Activated B cell treated with CpG ODN at 0.5 μM for 24 hours (primary cell): ENCODE measurements at regions not wholly inside any gene's neighbourhood (a gene's known extent, or its start where the extent isn't known, plus 50 kb on each side); places are given as distances from the start of the nearest gene placed in this dataset.
"Not testable (repeated sequence)": the region's sequence is repeated elsewhere in the genome, so short reads cannot be mapped to it uniquely, and the experiment has no call there.

Experiments used
- ATAC-seq: fragments of 200-7000 bp; cut with Tn5 transposase; one replicate; pipeline ENCODE4 v1.10.0; 2021; ENCODE audit warnings: low read depth, mild to moderate bottlenecking, moderate library complexity
- CTCF ChIA-PET: fragments of 350-600 bp; sonication (Branson Sonifier 250); formaldehyde crosslinking; loops from one replicate; lab custom pipeline; 2021; ENCODE audit warnings: antibody characterized with exemption; lab: Charles Lee
- POLR2A ChIA-PET: fragments of 350-600 bp; sonication (Branson Sonifier 250); formaldehyde crosslinking; loops from one replicate; lab custom pipeline; 2021; ENCODE audit warnings: antibody characterized with exemption; lab: Charles Lee
- DNase-seq: peaks from one replicate; pipeline ENCODE4 v3.0.0; 2022
- H3K27ac Mint-ChIP-seq: one replicate; pipeline ENCODE4 v1.8.0; 2020; ENCODE audit warnings: mixed read lengths
- H3K27me3 Mint-ChIP-seq: one replicate; pipeline ENCODE4 v1.8.0; 2021; ENCODE audit warnings: mixed read lengths
- H3K36me3 Mint-ChIP-seq: one replicate; pipeline ENCODE4 v1.8.0; 2021; ENCODE audit warnings: low read depth, mixed read lengths
- H3K4me1 Mint-ChIP-seq: one replicate; pipeline ENCODE4 v1.8.0; 2021; ENCODE audit warnings: mixed read lengths
- H3K4me3 Mint-ChIP-seq: one replicate; pipeline ENCODE4 v1.8.0; 2020; ENCODE audit warnings: mild to moderate bottlenecking, mixed read lengths
- H3K9me3 Mint-ChIP-seq: one replicate; pipeline ENCODE4 v1.8.0; 2020; ENCODE audit warnings: mixed read lengths
- CTCF ChIP-seq: fragments of 200-600 bp; IDR thresholded peaks from one replicate; pipeline ENCODE4 v1.8.0; 2022; ENCODE audit warnings: antibody characterized with exemption, mild to moderate bottlenecking
- intact Hi-C: fragments of 100-400 bp; cut with micrococcal nuclease; formaldehyde crosslinking; loops from one replicate; pipeline ENCODE4 v1.15.1; 2024

GRCh38 chr12:131413006-131413405 is 297.9 kb upstream of the SFSWAP start:
- intact Hi-C loops: no loop called here
- CTCF ChIA-PET: no interaction called here
- Mint-ChIP-seq H3K27ac (no peak overlapping the region), H3K36me3 (no peaks in the 10 kb centered on the region), H3K27me3 (peaks cover 3% of the 10 kb centered on the region), H3K4me3 (no peak overlapping the region), H3K4me1 (no peaks in the 10 kb centered on the region), H3K9me3 (no peaks in the 10 kb centered on the region)
- POLR2A ChIA-PET: no interaction called here
- ATAC-seq (no peak), DNase-seq (no peak)
- TF ChIP-seq CTCF: no peak

- POLR2A ChIA-PET: no interaction called here
- H3K36me3 Mint-ChIP-seq: no peaks in the 10 kb centered on the region
- CTCF ChIA-PET: no interaction called here
- no peaks in the 10 kb centered on the region for H3K4me1 Mint-ChIP-seq
- ATAC-seq (no peak), DNase-seq (no peak)
- H3K4me3 Mint-ChIP-seq: no peak overlapping the region
- no peak overlapping the region for H3K27ac Mint-ChIP-seq
- no peaks in the 10 kb centered on the region for H3K9me3 Mint-ChIP-seq
- peaks cover 3% of the 10 kb centered on the region for H3K27me3 Mint-ChIP-seq
- intact Hi-C loops: no loop called here
- no peak for TF ChIP-seq CTCF
These were observed 297.4 kb upstream of the SFSWAP start for GRCh38 chr12:131413471-131413870.

GRCh38 chr12:131414155-131414922 is 296.6 kb upstream of the SFSWAP start:
- ATAC-seq, H3K9me3 Mint-ChIP-seq, H3K27me3 Mint-ChIP-seq, DNase-seq, CTCF ChIA-PET, H3K4me3 Mint-ChIP-seq, intact Hi-C loops, POLR2A ChIA-PET, H3K36me3 Mint-ChIP-seq, H3K27ac Mint-ChIP-seq, H3K4me1 Mint-ChIP-seq: not testable (repeated sequence)

GRCh38 chr12:131415781-131416180 is 295.1 kb upstream of the SFSWAP start:
- peaks cover 6% of the 10 kb centered on the region for H3K27me3 Mint-ChIP-seq
- ATAC-seq: no peak
- CTCF ChIA-PET: no interaction called here

GRCh38 chr12:131418121-131418520 is 292.8 kb upstream of the SFSWAP start:
- no peak overlapping the region for H3K4me3 Mint-ChIP-seq
- DNase-seq (no peak), ATAC-seq (no peak)
- no peaks in the 10 kb centered on the region for H3K36me3 Mint-ChIP-seq
- H3K4me1 Mint-ChIP-seq: no peaks in the 10 kb centered on the region
- no peak overlapping the region for H3K27ac Mint-ChIP-seq
- peaks cover 7% of the 10 kb centered on the region for H3K27me3 Mint-ChIP-seq
- intact Hi-C loops: no loop called here
- TF ChIP-seq CTCF: no peak
- peaks cover 2% of the 10 kb centered on the region for H3K9me3 Mint-ChIP-seq
- ChIA-PET POLR2A (no interaction called here), CTCF (no interaction called here)

More at GRCh38 chr12:131415781-131416180, 295.1 kb upstream of the SFSWAP start:
- Mint-ChIP-seq H3K27ac (no peak overlapping the region), H3K4me1 (no peaks in the 10 kb centered on the region), H3K36me3 (no peaks in the 10 kb centered on the region), H3K4me3 (no peak overlapping the region), H3K9me3 (no peaks in the 10 kb centered on the region)
- no peak for TF ChIP-seq CTCF
- intact Hi-C loops: no loop called here
- POLR2A ChIA-PET: no interaction called here
- DNase-seq: no peak
